ENCODE measurements at regions not wholly inside any gene's neighbourhood (a gene's known extent, or its start where the extent isn't known, plus 50 kb on each side); places are given as distances from the start of the nearest gene placed in this dataset.

DNA sequence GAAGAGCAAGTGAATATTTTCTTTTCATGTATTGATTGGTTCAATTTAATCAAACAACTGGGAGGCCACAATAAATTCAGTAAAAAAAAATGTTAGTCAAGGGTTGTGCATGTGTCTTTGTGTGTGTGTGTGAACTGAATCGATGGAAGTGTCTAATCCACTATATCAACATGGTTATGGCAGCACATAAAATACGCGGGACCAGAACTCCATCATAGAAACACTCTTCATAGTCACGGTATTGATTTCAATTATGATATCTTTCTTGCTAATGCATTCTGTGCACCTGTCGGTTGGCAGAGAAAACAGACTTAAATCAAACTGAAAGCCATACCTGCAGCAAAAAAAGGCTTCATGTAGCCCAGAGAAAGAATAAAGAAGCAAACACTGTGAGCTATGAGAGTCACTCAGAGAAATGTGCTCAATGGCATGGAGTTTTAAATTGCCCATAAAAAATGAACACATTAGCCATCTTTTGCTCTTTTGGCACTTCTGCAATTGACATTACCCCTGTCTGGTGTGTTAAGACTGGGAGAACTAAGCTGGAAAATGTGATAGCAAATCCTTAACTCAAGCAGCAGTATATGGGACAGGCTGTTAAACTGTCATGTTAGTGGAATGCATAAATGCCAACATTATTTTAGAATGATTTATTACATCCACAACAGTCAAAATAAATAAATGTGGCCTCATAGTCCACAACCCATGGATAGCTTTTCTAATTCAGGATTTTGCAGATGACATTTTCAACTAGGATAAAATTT lies 642.4 kb upstream of the C9orf72 start:
- no peak overlapping the region for H3K4ac ChIP-seq (ENCODE audit: low read depth, low read length)

DNA sequence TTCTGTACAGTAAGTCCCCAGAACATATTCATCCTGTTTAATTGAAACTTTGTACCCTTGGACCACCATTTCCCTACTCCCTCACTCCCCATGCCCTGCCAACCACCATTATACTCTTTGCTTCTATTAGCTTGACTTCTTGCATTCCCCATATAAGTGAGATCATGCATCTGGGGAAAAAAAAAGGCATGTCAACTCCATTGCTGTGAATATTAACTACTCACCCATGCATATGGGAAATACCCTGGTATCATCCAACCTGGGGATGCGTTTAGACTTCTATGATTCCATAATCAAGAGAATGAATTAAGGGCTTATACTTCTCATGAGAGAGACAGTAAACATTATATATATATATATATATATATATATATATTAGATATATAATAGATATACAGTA lies 659.4 kb upstream of the C9orf72 start:
- Histone ChIP-seq H4K8ac (ENCODE audit: low read depth, low read length) (no peak overlapping the region), H3K27ac (ENCODE audit: low read depth, low read length) (no peak overlapping the region), H3K79me1 (ENCODE audit: low read length) (peaks cover 2% of the 10 kb centered on the region), H3K9me3 (ENCODE audit: insufficient read depth, low read depth, low read length) (no peaks in the 10 kb centered on the region), H3K9ac (ENCODE audit: low read length) (no peak overlapping the region), H4K12ac (ENCODE audit: low read depth, low read length) (no peak overlapping the region), H3K4ac (ENCODE audit: low read depth, low read length) (no peak overlapping the region), H3K14ac (ENCODE audit: low read length) (no peak overlapping the region), H3K4me1 (ENCODE audit: control insufficient read depth in 1 of 2, insufficient read depth in 2 of 2, low read length in 2 of 2) (no peaks in the 10 kb centered on the region), H2BK5ac (ENCODE audit: low read depth, low read length, poor library complexity) (no peak overlapping the region), H3K4me2 (ENCODE audit: low read length) (no peak overlapping the region), H2BK120ac (ENCODE audit: insufficient read depth, low read length, poor library complexity) (no peak overlapping the region), H3K23ac (ENCODE audit: low read length) (no peak overlapping the region), H4K91ac (ENCODE audit: low read depth, low read length) (no peak overlapping the region), H2AFZ (ENCODE audit: insufficient read depth, low read length, poor library complexity) (no peak overlapping the region), H2AK5ac (ENCODE audit: low read length) (no peak overlapping the region), H3K18ac (ENCODE audit: low read length) (no peak overlapping the region), H3K4me3 (ENCODE audit: low read depth, low read length) (no peak overlapping the region), H3K36me3 (ENCODE audit: control insufficient read depth in 1 of 2, insufficient read depth in 2 of 2, low read length in 2 of 2) (no peaks in the 10 kb centered on the region), H2BK12ac (ENCODE audit: low read length) (no peak overlapping the region), H3K79me2 (ENCODE audit: control insufficient read depth, insufficient read depth, low read length, poor library complexity) (no peaks in the 10 kb centered on the region), H3K27me3 (ENCODE audit: insufficient read depth, low read length) (no peaks in the 10 kb centered on the region)
- no peak for DNase-seq
- no CpG with 5 or more reads among the region's 1 CpG for WGBS (ENCODE audit: extremely low coverage, insufficient coverage, insufficient read length)

More for the DNA sequence above, 642.4 kb upstream of the C9orf72 start:
- no peak overlapping the region for H3K27ac ChIP-seq (ENCODE audit: low read depth, low read length)
- H2AFZ ChIP-seq (ENCODE audit: insufficient read depth, low read length, poor library complexity) = no peak overlapping the region
- H3K23ac ChIP-seq (ENCODE audit: low read length) = no peak overlapping the region
- H3K18ac ChIP-seq (ENCODE audit: low read length) = no peak overlapping the region
- no peak overlapping the region for H4K12ac ChIP-seq (ENCODE audit: low read depth, low read length)
- H3K4me2 ChIP-seq (ENCODE audit: low read length) = no peak overlapping the region
- no peak overlapping the region for H2BK120ac ChIP-seq (ENCODE audit: insufficient read depth, low read length, poor library complexity)
- no peaks in the 10 kb centered on the region for H3K79me1 ChIP-seq (ENCODE audit: low read length)
- no peaks in the 10 kb centered on the region for H3K4me1 ChIP-seq (ENCODE audit: control insufficient read depth in 1 of 2, insufficient read depth in 2 of 2, low read length in 2 of 2)
- no peak for DNase-seq
- H3K9ac ChIP-seq (ENCODE audit: low read length) = no peak overlapping the region
- no peak overlapping the region for H3K4me3 ChIP-seq (ENCODE audit: low read depth, low read length)
- no peak overlapping the region for H4K8ac ChIP-seq (ENCODE audit: low read depth, low read length)
- WGBS (ENCODE audit: extremely low coverage, insufficient coverage, insufficient read length) = no CpG with 5 or more reads among the region's 5 CpGs
- no peak overlapping the region for H2BK12ac ChIP-seq (ENCODE audit: low read length)
- H4K91ac ChIP-seq (ENCODE audit: low read depth, low read length) = no peak overlapping the region
- H2BK5ac ChIP-seq (ENCODE audit: low read depth, low read length, poor library complexity) = no peak overlapping the region
- no peaks in the 10 kb centered on the region for H3K9me3 ChIP-seq (ENCODE audit: insufficient read depth, low read depth, low read length)
- H3K27me3 ChIP-seq (ENCODE audit: insufficient read depth, low read length) = no peaks in the 10 kb centered on the region
- H3K36me3 ChIP-seq (ENCODE audit: control insufficient read depth in 1 of 2, insufficient read depth in 2 of 2, low read length in 2 of 2) = no peaks in the 10 kb centered on the region
- H3K14ac ChIP-seq (ENCODE audit: low read length) = no peak overlapping the region
- H2AK5ac ChIP-seq (ENCODE audit: low read length) = no peak overlapping the region
- no peaks in the 10 kb centered on the region for H3K79me2 ChIP-seq (ENCODE audit: control insufficient read depth, insufficient read depth, low read length, poor library complexity)

DNA sequence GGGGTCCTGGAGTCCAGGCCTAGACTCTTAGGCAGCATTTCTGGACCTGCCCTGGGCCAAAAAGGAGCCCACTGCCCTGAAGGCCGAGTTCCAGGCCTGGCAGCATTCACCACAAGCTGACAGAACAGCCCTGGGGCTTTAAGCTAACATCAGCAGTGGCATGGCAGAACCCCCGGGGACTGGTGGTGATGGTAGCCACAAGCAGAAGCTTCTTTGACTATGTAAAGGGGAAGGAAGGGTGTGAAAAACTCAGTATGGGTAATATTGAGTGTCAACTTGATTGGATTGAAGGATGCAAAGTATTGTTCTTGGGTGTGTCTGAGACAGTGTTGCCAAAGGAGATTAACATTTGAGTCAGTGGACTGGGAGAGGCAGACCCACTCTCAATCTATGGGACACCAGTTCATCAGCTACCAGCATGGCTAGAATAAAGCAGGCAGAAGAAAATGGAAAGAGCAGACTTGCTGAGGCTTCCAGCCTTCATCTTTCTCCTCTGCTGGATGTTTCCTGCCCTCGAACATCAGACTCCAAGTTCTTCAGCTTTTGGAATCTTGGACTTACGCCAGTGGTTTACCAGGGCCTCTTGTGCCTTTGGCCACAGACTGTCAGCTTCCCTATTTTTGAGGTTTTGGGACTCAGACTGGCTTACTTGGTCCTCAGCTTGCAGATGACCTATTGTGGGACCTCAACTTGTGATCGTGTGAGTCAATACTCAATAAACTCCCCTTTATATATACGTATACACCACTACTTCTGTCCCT lies 661.0 kb upstream of the C9orf72 start:
- Histone ChIP-seq H3K4me3 (ENCODE audit: low read depth, low read length) (no peak overlapping the region), H4K12ac (ENCODE audit: low read depth, low read length) (no peak overlapping the region), H3K27ac (ENCODE audit: low read depth, low read length) (no peak overlapping the region), H2BK120ac (ENCODE audit: insufficient read depth, low read length, poor library complexity) (no peak overlapping the region), H3K79me1 (ENCODE audit: low read length) (peaks cover 2% of the 10 kb centered on the region), H2BK12ac (ENCODE audit: low read length) (no peak overlapping the region), H3K9me3 (ENCODE audit: insufficient read depth, low read depth, low read length) (no peaks in the 10 kb centered on the region), H4K8ac (ENCODE audit: low read depth, low read length) (no peak overlapping the region), H3K9ac (ENCODE audit: low read length) (no peak overlapping the region), H2AK5ac (ENCODE audit: low read length) (no peak overlapping the region), H3K4ac (ENCODE audit: low read depth, low read length) (no peak overlapping the region), H3K18ac (ENCODE audit: low read length) (no peak overlapping the region), H4K91ac (ENCODE audit: low read depth, low read length) (peak overlapping the region; percentile 27), H3K4me1 (ENCODE audit: control insufficient read depth in 1 of 2, insufficient read depth in 2 of 2, low read length in 2 of 2) (no peaks in the 10 kb centered on the region), H3K23ac (ENCODE audit: low read length) (no peak overlapping the region), H3K4me2 (ENCODE audit: low read length) (no peak overlapping the region), H2BK5ac (ENCODE audit: low read depth, low read length, poor library complexity) (no peak overlapping the region), H2AFZ (ENCODE audit: insufficient read depth, low read length, poor library complexity) (no peak overlapping the region), H3K36me3 (ENCODE audit: control insufficient read depth in 1 of 2, insufficient read depth in 2 of 2, low read length in 2 of 2) (no peaks in the 10 kb centered on the region), H3K79me2 (ENCODE audit: control insufficient read depth, insufficient read depth, low read length, poor library complexity) (no peaks in the 10 kb centered on the region), H3K14ac (ENCODE audit: low read length) (peak overlapping the region; percentile 20), H3K27me3 (ENCODE audit: insufficient read depth, low read length) (no peaks in the 10 kb centered on the region)
- no CpG with 5 or more reads among the region's 6 CpGs for WGBS (ENCODE audit: extremely low coverage, insufficient coverage, insufficient read length)
- no peak for DNase-seq

DNA sequence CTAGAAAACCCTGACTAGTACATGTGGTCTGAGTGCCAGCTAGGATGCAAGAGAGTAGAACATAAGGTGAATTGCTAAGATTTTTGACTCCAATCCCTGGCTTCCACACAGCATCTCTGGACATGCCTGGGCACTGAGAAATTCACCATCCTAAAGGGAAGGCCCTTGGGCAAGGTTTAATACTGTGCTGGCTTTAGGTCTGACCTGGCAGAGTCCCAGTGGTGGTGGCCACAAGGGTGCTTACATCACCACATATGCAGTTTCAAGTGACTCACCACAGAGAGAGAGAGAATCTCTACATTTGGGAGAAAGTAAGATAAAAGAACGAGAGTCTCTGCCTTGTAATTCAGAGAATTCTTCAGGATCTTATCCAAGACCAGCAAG lies 661.6 kb upstream of the C9orf72 start:
- Histone ChIP-seq H3K79me1 (ENCODE audit: low read length) (peaks cover 2% of the 10 kb centered on the region), H2AK5ac (ENCODE audit: low read length) (no peak overlapping the region), H2BK5ac (ENCODE audit: low read depth, low read length, poor library complexity) (no peak overlapping the region), H3K4ac (ENCODE audit: low read depth, low read length) (no peak overlapping the region), H3K4me3 (ENCODE audit: low read depth, low read length) (no peak overlapping the region), H4K91ac (ENCODE audit: low read depth, low read length) (no peak overlapping the region), H3K79me2 (ENCODE audit: control insufficient read depth, insufficient read depth, low read length, poor library complexity) (no peaks in the 10 kb centered on the region), H3K36me3 (ENCODE audit: control insufficient read depth in 1 of 2, insufficient read depth in 2 of 2, low read length in 2 of 2) (no peaks in the 10 kb centered on the region), H3K4me1 (ENCODE audit: control insufficient read depth in 1 of 2, insufficient read depth in 2 of 2, low read length in 2 of 2) (no peaks in the 10 kb centered on the region), H4K8ac (ENCODE audit: low read depth, low read length) (no peak overlapping the region), H3K9me3 (ENCODE audit: insufficient read depth, low read depth, low read length) (no peaks in the 10 kb centered on the region), H3K23ac (ENCODE audit: low read length) (no peak overlapping the region), H2BK120ac (ENCODE audit: insufficient read depth, low read length, poor library complexity) (no peak overlapping the region), H2AFZ (ENCODE audit: insufficient read depth, low read length, poor library complexity) (no peak overlapping the region), H2BK12ac (ENCODE audit: low read length) (no peak overlapping the region), H4K12ac (ENCODE audit: low read depth, low read length) (no peak overlapping the region), H3K18ac (ENCODE audit: low read length) (no peak overlapping the region), H3K4me2 (ENCODE audit: low read length) (no peak overlapping the region), H3K27me3 (ENCODE audit: insufficient read depth, low read length) (no peaks in the 10 kb centered on the region), H3K27ac (ENCODE audit: low read depth, low read length) (no peak overlapping the region), H3K9ac (ENCODE audit: low read length) (no peak overlapping the region), H3K14ac (ENCODE audit: low read length) (no peak overlapping the region)
- no CpG with 5 or more reads among the region's 1 CpG for WGBS (ENCODE audit: extremely low coverage, insufficient coverage, insufficient read length)
- peak; percentile 9 to 31 for DNase-seq
